ENCODE measurements at regions not wholly inside any gene's neighbourhood (a gene's known extent, or its start where the extent isn't known, plus 50 kb on each side); places are given as distances from the start of the nearest gene placed in this dataset.

GRCh38 chr2:2644040-2644439 is 313.0 kb upstream of the MYT1L start:
- no peak for DNase-seq (ENCODE audit: low read depth)

GRCh38 chr2:2642906-2643890 is 312.1 kb upstream of the MYT1L start:
- no peak for DNase-seq (ENCODE audit: low read depth)

GRCh38 chr2:2641541-2642410 is 310.7 kb upstream of the MYT1L start:
- peak; percentile 32 for DNase-seq (ENCODE audit: low read depth)

- no peak for DNase-seq (ENCODE audit: low read depth)
These were observed 309.7 kb upstream of the MYT1L start for GRCh38 chr2:2640818-2641217.

- DNase-seq (ENCODE audit: low read depth), result no peak
These were observed 309.3 kb upstream of the MYT1L start for GRCh38 chr2:2640371-2640770.

- DNase-seq (ENCODE audit: low read depth), result no peak
These were observed 308.4 kb upstream of the MYT1L start for GRCh38 chr2:2639251-2640139.

- DNase-seq (ENCODE audit: low read depth), result no peak
These were observed 307.6 kb upstream of the MYT1L start for GRCh38 chr2:2638547-2639220.

GRCh38 chr2:2636813-2637212 is 305.7 kb upstream of the MYT1L start:
- DNase-seq (ENCODE audit: low read depth), result no peak

- no peak for DNase-seq (ENCODE audit: low read depth)
These were observed 304.0 kb upstream of the MYT1L start for GRCh38 chr2:2635025-2635528.

GRCh38 chr2:2633017-2633416 is 301.9 kb upstream of the MYT1L start:
- DNase-seq (ENCODE audit: low read depth), result no peak

GRCh38 chr2:2623939-2624338 is 292.9 kb upstream of the MYT1L start:
- DNase-seq (ENCODE audit: low read depth), result no peak

GRCh38 chr2:2621855-2622254 is 290.8 kb upstream of the MYT1L start:
- DNase-seq (ENCODE audit: low read depth), result no peak

- DNase-seq (ENCODE audit: low read depth), result no peak
These were observed 289.5 kb upstream of the MYT1L start for GRCh38 chr2:2620604-2621003.

- DNase-seq (ENCODE audit: low read depth), result no peak
These were observed 288.9 kb upstream of the MYT1L start for GRCh38 chr2:2619995-2620394.

GRCh38 chr2:2614452-2614851 is 283.4 kb upstream of the MYT1L start:
- DNase-seq (ENCODE audit: low read depth), result no peak

- DNase-seq (ENCODE audit: low read depth), result peak; percentile 87
These were observed 282.5 kb upstream of the MYT1L start for GRCh38 chr2:2613279-2614199.

- DNase-seq (ENCODE audit: low read depth), result no peak
These were observed 279.7 kb upstream of the MYT1L start for GRCh38 chr2:2610751-2611150.

- DNase-seq (ENCODE audit: low read depth), result no peak
These were observed 269.3 kb upstream of the MYT1L start for GRCh38 chr2:2600366-2600765.

- no peak for DNase-seq (ENCODE audit: low read depth)
These were observed 268.4 kb upstream of the MYT1L start for GRCh38 chr2:2599441-2599840.

- DNase-seq (ENCODE audit: low read depth), result no peak
These were observed 266.6 kb upstream of the MYT1L start for GRCh38 chr2:2597712-2598111.
